ENCODE measurements at regions not wholly inside any gene's neighbourhood (a gene's known extent, or its start where the extent isn't known, plus 50 kb on each side); places are given as distances from the start of the nearest gene placed in this dataset.

DNA sequence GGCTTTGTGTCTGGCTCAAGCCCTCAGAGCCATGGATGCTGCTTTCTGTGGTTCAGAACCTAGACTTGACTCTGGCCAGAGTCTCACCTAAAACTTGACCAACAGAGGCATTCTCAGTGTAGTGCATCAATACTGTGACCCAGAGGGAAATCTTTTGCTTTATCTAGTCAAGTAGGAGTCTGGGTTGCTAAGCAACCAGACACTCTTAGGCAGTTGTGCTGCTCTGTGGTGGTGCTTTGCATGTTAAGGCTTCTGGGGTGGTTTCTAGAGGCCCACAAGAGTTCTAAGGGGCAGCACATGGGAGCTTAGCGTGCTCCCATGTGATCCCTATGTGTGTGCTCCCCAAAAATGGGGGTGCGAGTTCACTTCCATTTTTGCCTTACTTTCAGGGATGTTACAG lies 224.6 kb upstream of the PLET1 start:
- no peaks in the 10 kb centered on the region for H3K9me2 ChIP-seq (replicated peaks; ENCODE audit: control insufficient read depth, low read length)
- H3K79me2 ChIP-seq (ENCODE audit: control insufficient read depth, low read length), result no peaks in the 10 kb centered on the region
- TF ChIP-seq CTCF (IDR thresholded peaks at IDR 0.05; ENCODE audit: low read depth, low read length, poor library complexity, severe bottlenecking) (no peak), EZH2phosphoT487 (IDR thresholded peaks at IDR 0.05; ENCODE audit: borderline replicate concordance, low read length) (no peak)
- H3K36me3 ChIP-seq (ENCODE audit: control insufficient read depth, low read length), result no peaks in the 10 kb centered on the region
- H4K20me1 ChIP-seq (ENCODE audit: control insufficient read depth, insufficient read depth, low read depth, low read length), result no peaks in the 10 kb centered on the region
- no peak overlapping the region for H3K27ac ChIP-seq (ENCODE audit: low read depth, low read length)
- H3K9me3 ChIP-seq (ENCODE audit: control insufficient read depth, insufficient read depth, low read length), result no peaks in the 10 kb centered on the region
- no peaks in the 10 kb centered on the region for H3K4me1 ChIP-seq (ENCODE audit: control insufficient read depth, low read length)
- H3K27me3 ChIP-seq (ENCODE audit: control insufficient read depth, low read length), result no peaks in the 10 kb centered on the region
- no peak overlapping the region for H3K4me2 ChIP-seq (ENCODE audit: low read length)
- no peaks in the 10 kb centered on the region for H3F3A ChIP-seq (ENCODE audit: control insufficient read depth, insufficient read depth)
- no peak overlapping the region for H3K4me3 ChIP-seq (ENCODE audit: low read length)

DNA sequence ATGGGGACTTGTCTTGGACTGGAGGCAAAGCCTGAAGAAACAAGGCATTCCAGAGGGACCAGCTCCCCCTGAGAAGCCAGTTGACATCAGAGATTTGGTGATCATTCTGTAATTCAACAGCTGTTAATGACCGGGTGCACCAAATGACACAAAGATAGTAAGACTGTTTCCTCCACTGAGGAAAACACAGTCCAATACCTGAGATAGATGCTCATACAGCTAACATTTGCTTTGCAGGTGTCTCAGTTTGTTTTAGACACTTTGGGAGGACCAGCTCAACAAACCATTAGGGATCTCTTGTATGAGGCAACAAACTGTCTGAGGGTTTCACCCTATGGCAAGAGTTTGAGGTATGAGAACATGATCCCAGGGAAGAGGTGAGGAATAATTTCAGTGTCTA lies 237.2 kb upstream of the PLET1 start:
- TF ChIP-seq EZH2phosphoT487 (IDR thresholded peaks at IDR 0.05; ENCODE audit: borderline replicate concordance, low read length) (no peak), CTCF (IDR thresholded peaks at IDR 0.05; ENCODE audit: low read depth, low read length, poor library complexity, severe bottlenecking) (no peak)
- H4K20me1 ChIP-seq (ENCODE audit: control insufficient read depth, insufficient read depth, low read depth, low read length), result no peaks in the 10 kb centered on the region

GRCh38 chr11:112498701-112499100 lies 238.0 kb upstream of the PLET1 start:
- Histone ChIP-seq H3K27me3 (ENCODE audit: control insufficient read depth, low read length) (no peaks in the 10 kb centered on the region; the same call in 1 of the 2 replicates), H3F3A (ENCODE audit: control insufficient read depth, insufficient read depth) (no peaks in the 10 kb centered on the region), H3K27ac (ENCODE audit: low read depth, low read length) (no peak overlapping the region), H4K20me1 (ENCODE audit: control insufficient read depth, insufficient read depth, low read depth, low read length) (no peaks in the 10 kb centered on the region), H3K79me2 (ENCODE audit: control insufficient read depth, low read length) (no peaks in the 10 kb centered on the region), H3K9me3 (ENCODE audit: control insufficient read depth, insufficient read depth, low read length) (no peaks in the 10 kb centered on the region), H3K36me3 (ENCODE audit: control insufficient read depth, low read length) (no peaks in the 10 kb centered on the region), H3K9me2 (replicated peaks; ENCODE audit: control insufficient read depth, low read length) (no peaks in the 10 kb centered on the region), H3K4me2 (ENCODE audit: low read length) (no peak overlapping the region), H3K4me3 (ENCODE audit: low read length) (no peak overlapping the region), H3K4me1 (ENCODE audit: control insufficient read depth, low read length) (no peaks in the 10 kb centered on the region)
- TF ChIP-seq EZH2phosphoT487 (IDR thresholded peaks at IDR 0.05; ENCODE audit: borderline replicate concordance, low read length), result no peak
- no peak for TF ChIP-seq CTCF (IDR thresholded peaks at IDR 0.05; ENCODE audit: low read depth, low read length, poor library complexity, severe bottlenecking)

More for the DNA sequence above, 237.2 kb upstream of the PLET1 start:
- H3K36me3 ChIP-seq (ENCODE audit: control insufficient read depth, low read length), result no peaks in the 10 kb centered on the region
- no peaks in the 10 kb centered on the region for H3K9me2 ChIP-seq (replicated peaks; ENCODE audit: control insufficient read depth, low read length)
- no peak overlapping the region for H3K4me2 ChIP-seq (ENCODE audit: low read length)
- no peaks in the 10 kb centered on the region for H3K79me2 ChIP-seq (ENCODE audit: control insufficient read depth, low read length)
- no peaks in the 10 kb centered on the region for H3K9me3 ChIP-seq (ENCODE audit: control insufficient read depth, insufficient read depth, low read length)
- no peak overlapping the region for H3K27ac ChIP-seq (ENCODE audit: low read depth, low read length)
- H3K27me3 ChIP-seq (ENCODE audit: control insufficient read depth, low read length), result no peaks in the 10 kb centered on the region; the same call in 1 of the 2 replicates
- no peaks in the 10 kb centered on the region for H3K4me1 ChIP-seq (ENCODE audit: control insufficient read depth, low read length)
- H3F3A ChIP-seq (ENCODE audit: control insufficient read depth, insufficient read depth), result no peaks in the 10 kb centered on the region
- no peak overlapping the region for H3K4me3 ChIP-seq (ENCODE audit: low read length)

All from DOHH2 (cell line).